ENCODE measurements at regions not wholly inside any gene's neighbourhood (a gene's known extent, or its start where the extent isn't known, plus 50 kb on each side); places are given as distances from the start of the nearest gene placed in this dataset.

DNA sequence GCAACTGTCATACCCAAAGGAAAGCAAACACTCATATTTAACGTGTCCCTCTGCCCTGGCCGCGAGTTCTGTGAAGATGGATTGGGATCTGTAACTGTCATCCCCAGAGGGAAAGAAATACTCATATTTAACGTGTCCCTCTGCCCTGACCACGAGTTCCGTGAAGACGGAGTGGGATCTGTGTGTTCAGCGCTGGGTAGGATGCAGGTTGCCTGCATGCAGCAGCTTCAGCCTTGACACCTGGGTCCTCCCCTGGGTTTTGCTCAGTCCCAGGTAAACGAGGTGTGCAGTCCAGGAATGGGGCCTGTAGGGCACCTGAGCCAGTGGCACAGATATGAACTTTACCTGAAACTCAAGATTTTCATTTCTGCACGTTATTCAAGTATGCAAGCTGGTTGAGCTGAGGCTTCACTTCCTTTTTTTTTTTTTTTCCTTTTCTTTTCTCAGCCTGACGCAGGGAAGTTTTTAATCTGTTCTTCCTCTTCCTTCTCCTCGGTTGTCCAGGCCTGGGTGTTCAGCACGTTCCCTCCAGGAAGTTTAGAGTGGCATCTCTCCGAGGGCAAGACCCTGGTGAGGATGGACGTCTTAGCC is 159.0 kb upstream of the SHH start:
- Histone ChIP-seq H3K9me3 (ENCODE audit: severe bottlenecking) (no peaks in the 10 kb centered on the region), H3K4me1 (ENCODE audit: insufficient read depth, poor library complexity, severe bottlenecking) (no peaks in the 10 kb centered on the region), H3K36me3 (ENCODE audit: low read depth) (no peaks in the 10 kb centered on the region), H3K27me3 (ENCODE audit: insufficient read depth, poor library complexity, severe bottlenecking) (no peaks in the 10 kb centered on the region), H3K27ac (ENCODE audit: poor library complexity, severe bottlenecking) (no peak overlapping the region), H3K4me3 (ENCODE audit: severe bottlenecking) (no peak overlapping the region)
- ATAC-seq (ENCODE audit: low read depth) (no peak), DNase-seq (ENCODE audit: low spot score) (no peak)
- TF ChIP-seq, protein P1, sequence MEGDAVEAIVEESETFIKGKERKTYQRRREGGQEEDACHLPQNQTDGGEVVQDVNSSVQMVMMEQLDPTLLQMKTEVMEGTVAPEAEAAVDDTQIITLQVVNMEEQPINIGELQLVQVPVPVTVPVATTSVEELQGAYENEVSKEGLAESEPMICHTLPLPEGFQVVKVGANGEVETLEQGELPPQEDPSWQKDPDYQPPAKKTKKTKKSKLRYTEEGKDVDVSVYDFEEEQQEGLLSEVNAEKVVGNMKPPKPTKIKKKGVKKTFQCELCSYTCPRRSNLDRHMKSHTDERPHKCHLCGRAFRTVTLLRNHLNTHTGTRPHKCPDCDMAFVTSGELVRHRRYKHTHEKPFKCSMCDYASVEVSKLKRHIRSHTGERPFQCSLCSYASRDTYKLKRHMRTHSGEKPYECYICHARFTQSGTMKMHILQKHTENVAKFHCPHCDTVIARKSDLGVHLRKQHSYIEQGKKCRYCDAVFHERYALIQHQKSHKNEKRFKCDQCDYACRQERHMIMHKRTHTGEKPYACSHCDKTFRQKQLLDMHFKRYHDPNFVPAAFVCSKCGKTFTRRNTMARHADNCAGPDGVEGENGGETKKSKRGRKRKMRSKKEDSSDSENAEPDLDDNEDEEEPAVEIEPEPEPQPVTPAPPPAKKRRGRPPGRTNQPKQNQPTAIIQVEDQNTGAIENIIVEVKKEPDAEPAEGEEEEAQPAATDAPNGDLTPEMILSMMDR (IDR thresholded peaks at IDR 0.05; ENCODE audit: poor library complexity, severe bottlenecking) = no peak

DNA sequence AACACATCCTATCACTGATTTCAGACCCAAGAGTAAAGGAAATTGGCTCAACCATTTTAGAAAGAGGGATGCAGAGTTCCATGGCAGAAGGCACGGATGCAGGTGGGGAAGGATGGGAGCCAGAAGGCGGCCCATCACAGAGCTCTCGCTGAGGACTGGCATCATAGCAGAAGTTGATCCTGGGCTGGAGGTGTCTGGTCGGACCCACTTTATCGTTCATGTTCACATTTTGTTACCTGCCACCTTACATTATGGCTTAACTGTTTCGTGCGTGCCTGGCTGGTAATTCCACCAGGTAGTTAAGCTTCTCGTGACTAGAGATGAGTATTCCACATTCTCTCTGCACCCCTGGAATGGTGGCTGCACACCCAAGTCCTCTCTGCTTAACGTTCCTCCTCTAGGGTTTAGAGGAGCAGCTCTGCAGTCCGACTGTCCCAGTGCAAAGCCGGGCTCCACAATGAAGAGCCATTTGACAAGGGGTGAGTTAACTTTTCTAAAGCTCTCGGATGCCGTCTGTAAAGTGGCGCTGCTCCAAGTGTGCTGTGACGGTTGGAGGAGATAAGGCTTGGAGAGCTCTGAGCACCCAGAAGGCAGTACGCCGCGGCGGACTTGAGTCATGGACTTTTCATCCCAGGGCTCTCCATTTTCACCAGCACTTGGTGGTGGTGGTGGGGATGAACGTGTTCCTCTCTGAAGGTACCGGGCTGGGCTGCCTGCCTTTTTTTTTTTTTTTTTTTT is 157.1 kb upstream of the SHH start:
- Histone ChIP-seq H3K4me1 (ENCODE audit: insufficient read depth, poor library complexity, severe bottlenecking) (no peaks in the 10 kb centered on the region), H3K4me3 (ENCODE audit: severe bottlenecking) (no peak overlapping the region), H3K9me3 (ENCODE audit: severe bottlenecking) (no peaks in the 10 kb centered on the region), H3K27me3 (ENCODE audit: insufficient read depth, poor library complexity, severe bottlenecking) (no peaks in the 10 kb centered on the region), H3K27ac (ENCODE audit: poor library complexity, severe bottlenecking) (no peak overlapping the region), H3K36me3 (ENCODE audit: low read depth) (no peaks in the 10 kb centered on the region)
- ATAC-seq (ENCODE audit: low read depth) (no peak), DNase-seq (ENCODE audit: low spot score) (no peak)
- TF ChIP-seq, protein P1 (IDR thresholded peaks at IDR 0.05; ENCODE audit: poor library complexity, severe bottlenecking) = no peak

DNA sequence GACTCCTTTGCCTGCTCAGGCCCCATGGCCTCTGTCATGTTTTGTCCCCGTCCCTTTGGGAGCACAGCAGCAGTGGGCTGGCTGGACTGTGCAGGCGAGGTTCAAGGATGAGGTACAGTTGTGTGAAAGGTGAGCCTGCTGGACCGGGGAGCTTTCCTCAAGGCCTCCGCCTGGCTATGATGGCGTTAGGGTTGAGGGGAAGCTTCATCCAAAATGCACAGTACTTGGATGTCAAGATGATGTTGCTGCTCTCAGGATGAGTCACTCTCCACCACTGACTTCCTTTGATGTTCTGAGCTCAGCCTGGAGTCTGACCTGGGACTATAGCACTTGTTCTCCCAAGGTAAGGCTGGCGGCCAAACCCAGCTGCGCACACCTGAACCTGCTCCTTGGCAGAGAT is 152.7 kb upstream of the SHH start:
- H3K9me3 ChIP-seq (ENCODE audit: severe bottlenecking) = no peaks in the 10 kb centered on the region
- H3K4me1 ChIP-seq (ENCODE audit: insufficient read depth, poor library complexity, severe bottlenecking) = peaks cover 7% of the 10 kb centered on the region
- DNase-seq (ENCODE audit: low spot score) (no peak), ATAC-seq (ENCODE audit: low read depth) (no peak)
- H3K27ac ChIP-seq (ENCODE audit: poor library complexity, severe bottlenecking) = no peak overlapping the region
- TF ChIP-seq, protein P1 (IDR thresholded peaks at IDR 0.05; ENCODE audit: poor library complexity, severe bottlenecking) = no peak
- H3K36me3 ChIP-seq (ENCODE audit: low read depth) = no peaks in the 10 kb centered on the region
- no peak overlapping the region for H3K4me3 ChIP-seq (ENCODE audit: severe bottlenecking)
- no peaks in the 10 kb centered on the region for H3K27me3 ChIP-seq (ENCODE audit: insufficient read depth, poor library complexity, severe bottlenecking)

DNA sequence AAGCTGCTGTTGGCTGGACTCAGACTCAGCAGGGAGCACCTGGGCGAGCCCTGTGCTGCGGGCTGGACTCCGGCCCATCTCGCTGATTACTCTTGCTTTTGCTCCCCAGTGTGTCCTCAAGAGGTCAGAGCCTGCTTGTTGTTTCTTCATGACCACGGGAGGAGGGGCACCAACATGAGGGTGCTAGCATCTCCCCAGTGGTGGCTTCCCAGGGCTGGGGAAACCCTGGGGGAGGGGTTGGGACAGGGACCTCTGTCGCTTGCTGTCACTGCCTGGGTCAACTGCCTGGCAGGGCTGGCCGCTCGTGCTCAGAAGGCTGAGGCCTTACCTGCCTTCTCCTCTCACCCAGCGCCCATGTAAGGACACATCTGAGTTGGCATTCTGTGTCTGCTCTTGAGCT is 152.3 kb upstream of the SHH start:
- H3K9me3 ChIP-seq (ENCODE audit: severe bottlenecking) = no peaks in the 10 kb centered on the region
- no peaks in the 10 kb centered on the region for H3K36me3 ChIP-seq (ENCODE audit: low read depth)
- no peak overlapping the region for H3K27ac ChIP-seq (ENCODE audit: poor library complexity, severe bottlenecking)
- no peaks in the 10 kb centered on the region for H3K27me3 ChIP-seq (ENCODE audit: insufficient read depth, poor library complexity, severe bottlenecking)
- TF ChIP-seq, protein P1 (IDR thresholded peaks at IDR 0.05; ENCODE audit: poor library complexity, severe bottlenecking) = no peak
- DNase-seq (ENCODE audit: low spot score) (no peak), ATAC-seq (ENCODE audit: low read depth) (no peak)
- peaks cover 7% of the 10 kb centered on the region for H3K4me1 ChIP-seq (ENCODE audit: insufficient read depth, poor library complexity, severe bottlenecking)
- no peak overlapping the region for H3K4me3 ChIP-seq (ENCODE audit: severe bottlenecking)

DNA sequence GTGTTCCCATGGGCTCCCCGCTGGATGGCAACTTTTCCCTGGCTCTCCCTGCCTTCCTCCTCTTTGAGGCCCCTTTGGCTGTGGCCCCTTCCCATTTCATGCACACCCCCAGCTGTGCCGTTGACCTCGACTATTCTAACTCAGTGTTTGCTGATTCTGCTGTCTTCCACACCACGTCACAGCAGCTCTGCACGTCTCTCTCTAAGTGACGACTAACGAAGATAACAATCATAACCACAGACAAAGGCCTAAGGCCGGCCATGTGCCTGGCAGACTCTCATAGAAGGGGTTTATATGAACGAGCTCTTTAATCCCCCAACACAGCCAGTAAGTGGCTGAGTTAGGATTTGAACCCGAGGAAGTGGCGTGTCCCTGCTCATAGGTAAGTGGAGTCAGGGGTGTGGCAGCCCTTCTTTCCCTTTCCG is 151.5 kb upstream of the SHH start:
- Histone ChIP-seq H3K27me3 (ENCODE audit: insufficient read depth, poor library complexity, severe bottlenecking) (no peaks in the 10 kb centered on the region), H3K4me1 (ENCODE audit: insufficient read depth, poor library complexity, severe bottlenecking) (peaks cover 7% of the 10 kb centered on the region), H3K27ac (ENCODE audit: poor library complexity, severe bottlenecking) (no peak overlapping the region), H3K9me3 (ENCODE audit: severe bottlenecking) (no peaks in the 10 kb centered on the region), H3K36me3 (ENCODE audit: low read depth) (no peaks in the 10 kb centered on the region), H3K4me3 (ENCODE audit: severe bottlenecking) (no peak overlapping the region)
- DNase-seq (ENCODE audit: low spot score) (no peak), ATAC-seq (ENCODE audit: low read depth) (no peak)
- TF ChIP-seq, protein P1 (IDR thresholded peaks at IDR 0.05; ENCODE audit: poor library complexity, severe bottlenecking) = no peak

Measured in RWPE2 (cell line).